ENCODE measurements at regions not wholly inside any gene's neighbourhood (a gene's known extent, or its start where the extent isn't known, plus 50 kb on each side); places are given as distances from the start of the nearest gene placed in this dataset.

- TF ChIP-seq EZH2 (IDR thresholded peaks at IDR 0.05; ENCODE audit: insufficient read depth, low read length): no peak
- TF ChIP-seq CTCF (IDR thresholded peaks at IDR 0.05; ENCODE audit: insufficient read depth, low read depth, low read length): no peak
Observed at GRCh38 chr16:66147291-66147690, 219.2 kb upstream of the CDH5 start.
